GM19239 (cell line): ENCODE measurements at regions not wholly inside any gene's neighbourhood (a gene's known extent, or its start where the extent isn't known, plus 50 kb on each side); places are given as distances from the start of the nearest gene placed in this dataset.
"Not testable (repeated sequence)": the region's sequence is repeated elsewhere in the genome, so short reads cannot be mapped to it uniquely, and the experiment has no call there.

Experiments used
- DNase-seq: peaks from one replicate; pipeline ENCODE4 v3.0.0; 2011; ENCODE audit warnings: low spot score; ENCODE audit not compliant: insufficient read length
- FAIRE-seq: peaks from 2 replicates; lab custom pipeline; 2011; peaks lifted over from hg19 to GRCh38; lab: Jason Lieb, UNC

DNA sequence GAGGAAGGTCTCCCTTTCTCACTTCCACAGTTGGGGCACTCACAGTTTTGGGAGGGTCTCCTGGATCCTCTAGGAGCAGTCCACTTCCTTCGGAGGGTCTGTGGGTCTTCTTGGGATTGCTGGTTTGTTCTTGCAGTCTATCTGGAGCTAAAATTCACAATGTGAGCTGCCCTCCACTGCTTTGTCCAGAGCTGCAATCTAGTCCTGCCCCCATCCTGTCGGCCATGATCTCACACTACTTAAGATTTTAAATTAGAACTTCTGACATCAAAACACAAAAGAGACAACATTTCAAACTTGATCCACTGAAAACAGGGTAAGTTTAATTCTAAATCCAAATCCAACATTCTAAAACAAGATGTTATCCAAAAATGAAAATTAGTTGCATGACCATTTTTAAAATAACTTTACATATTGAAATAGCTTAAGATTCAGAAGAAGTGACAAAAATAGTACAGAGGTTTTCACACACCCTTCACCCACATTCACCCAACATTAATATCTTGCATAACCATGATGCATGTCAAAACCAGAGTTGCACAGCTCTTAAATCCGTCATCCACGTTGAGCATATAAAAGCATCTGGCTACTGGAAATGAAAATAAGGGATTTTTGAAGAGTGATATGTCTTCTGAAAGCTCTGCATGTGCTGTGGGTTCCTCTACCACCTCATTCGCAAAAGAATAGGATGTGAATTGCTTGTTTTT, 113.7 kb upstream of the EPB41L4A start:
- DNase-seq (no peak), FAIRE-seq (no peak)

DNA sequence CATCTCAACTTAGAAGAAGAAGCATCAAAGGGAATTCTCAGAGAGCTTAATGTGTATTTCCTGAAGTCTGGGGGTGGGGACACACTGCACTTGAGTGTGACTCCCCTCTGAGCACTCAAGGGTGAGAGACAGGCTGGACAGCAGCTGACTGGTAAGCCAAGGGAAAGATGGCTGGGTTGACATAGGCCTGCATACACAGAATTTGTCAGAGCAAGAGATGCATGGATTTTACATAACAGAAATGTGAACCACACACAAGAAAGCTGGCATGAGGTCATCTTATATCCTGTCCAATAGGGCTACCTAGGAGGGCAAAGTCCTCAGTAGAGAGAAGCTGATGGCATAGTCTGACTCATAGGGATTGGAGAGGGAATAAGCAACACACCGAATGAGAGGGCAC, 114.3 kb upstream of the EPB41L4A start:
- FAIRE-seq: no peak

DNA sequence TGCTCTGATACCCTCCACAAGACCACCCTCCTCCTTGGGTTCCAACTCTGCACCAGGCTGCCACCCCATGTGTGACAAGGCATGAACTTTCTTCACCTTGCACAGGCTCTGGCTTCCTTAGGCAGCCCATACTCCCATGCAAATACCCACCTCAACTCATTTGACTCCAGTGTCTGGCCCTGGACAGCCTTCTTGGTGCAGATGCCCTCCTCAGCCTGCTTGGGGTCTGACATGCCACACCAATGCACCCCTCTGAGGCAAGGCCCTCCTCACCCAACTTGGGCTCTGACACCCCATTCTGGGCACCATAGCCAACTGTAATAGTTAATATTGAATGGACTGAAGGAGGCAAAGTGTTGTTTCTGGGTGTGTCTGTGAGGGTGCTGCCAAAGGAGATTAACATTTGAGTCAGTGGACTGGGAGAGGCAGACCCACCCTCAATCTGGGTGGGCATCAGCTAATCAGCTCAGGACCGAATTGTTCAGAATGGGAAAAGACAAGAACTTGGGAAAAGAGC, 115.0 kb upstream of the EPB41L4A start:
- DNase-seq (no peak), FAIRE-seq (no peak)

More for the DNA sequence above, 114.3 kb upstream of the EPB41L4A start:
- no peak for DNase-seq

DNA sequence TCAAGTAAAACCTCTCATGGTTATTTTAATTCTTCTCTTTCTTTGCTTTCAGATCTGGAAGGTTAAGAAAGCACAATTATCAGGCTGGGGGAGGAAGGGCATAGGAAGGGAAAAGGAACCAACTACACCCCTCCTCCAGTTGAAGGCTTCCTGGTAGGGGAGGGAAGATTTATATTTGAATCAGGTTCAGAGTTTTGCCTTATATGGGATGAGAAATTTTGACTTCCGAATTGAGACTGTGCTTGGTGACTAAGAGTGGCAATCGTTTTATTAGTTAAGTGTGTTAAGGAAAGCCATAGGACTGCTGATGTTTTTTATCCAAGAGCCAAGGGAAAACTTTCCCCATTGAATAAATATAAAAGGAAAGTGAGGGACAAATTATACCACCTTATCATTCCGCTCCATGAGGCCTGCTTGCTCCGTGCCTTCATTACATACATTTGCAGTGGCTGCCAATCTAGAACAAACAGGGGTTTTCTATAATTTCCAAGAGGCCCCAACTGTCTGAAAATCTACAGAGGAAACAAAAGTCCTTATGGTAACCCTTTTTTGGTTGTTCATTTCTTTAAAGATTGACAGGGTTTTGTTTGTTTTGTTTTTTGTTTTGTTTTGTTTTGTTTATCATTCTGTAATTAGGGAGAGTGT, 115.7 kb upstream of the EPB41L4A start:
- no peak for FAIRE-seq
- no peak for DNase-seq

DNA sequence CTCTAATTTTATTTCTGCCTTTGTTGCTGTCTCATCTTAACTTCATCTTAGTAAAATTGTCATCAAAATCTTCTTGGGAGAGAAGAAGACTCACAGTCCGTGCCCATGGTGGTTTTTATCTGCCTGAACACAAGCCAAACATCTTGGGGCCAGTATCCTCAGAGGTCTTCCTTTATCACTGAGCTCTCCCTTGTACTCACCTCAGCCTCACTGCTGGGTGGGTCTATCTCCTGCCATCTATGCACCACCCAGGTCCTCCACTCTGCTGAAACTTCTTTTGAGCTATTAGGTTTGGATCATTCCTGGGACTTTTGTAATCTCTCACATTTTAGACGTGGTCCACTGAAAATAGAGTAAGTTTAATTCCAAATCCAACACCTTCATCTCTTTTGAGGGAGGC, 116.3 kb upstream of the EPB41L4A start:
- no peak for FAIRE-seq
- no peak for DNase-seq

DNA sequence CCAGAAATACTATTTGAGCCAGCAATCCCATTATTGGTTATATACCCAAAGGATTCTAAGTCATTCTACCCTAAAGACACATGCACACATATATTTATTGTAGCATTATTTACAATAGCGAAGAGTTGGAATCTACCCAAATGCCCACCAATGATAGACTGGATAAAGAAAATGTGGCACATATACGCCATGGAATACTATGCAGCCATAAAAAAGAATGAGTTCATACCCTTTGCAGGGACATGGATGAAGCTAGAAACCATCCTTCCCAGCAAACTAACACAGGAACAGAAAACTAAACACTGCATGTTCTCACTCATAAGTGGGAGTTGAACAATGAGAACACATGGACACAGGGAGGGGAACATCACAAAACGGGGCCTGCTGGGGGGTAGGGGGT, 125.5 kb upstream of the EPB41L4A start:
- not testable (repeated sequence) for FAIRE-seq, DNase-seq

DNA sequence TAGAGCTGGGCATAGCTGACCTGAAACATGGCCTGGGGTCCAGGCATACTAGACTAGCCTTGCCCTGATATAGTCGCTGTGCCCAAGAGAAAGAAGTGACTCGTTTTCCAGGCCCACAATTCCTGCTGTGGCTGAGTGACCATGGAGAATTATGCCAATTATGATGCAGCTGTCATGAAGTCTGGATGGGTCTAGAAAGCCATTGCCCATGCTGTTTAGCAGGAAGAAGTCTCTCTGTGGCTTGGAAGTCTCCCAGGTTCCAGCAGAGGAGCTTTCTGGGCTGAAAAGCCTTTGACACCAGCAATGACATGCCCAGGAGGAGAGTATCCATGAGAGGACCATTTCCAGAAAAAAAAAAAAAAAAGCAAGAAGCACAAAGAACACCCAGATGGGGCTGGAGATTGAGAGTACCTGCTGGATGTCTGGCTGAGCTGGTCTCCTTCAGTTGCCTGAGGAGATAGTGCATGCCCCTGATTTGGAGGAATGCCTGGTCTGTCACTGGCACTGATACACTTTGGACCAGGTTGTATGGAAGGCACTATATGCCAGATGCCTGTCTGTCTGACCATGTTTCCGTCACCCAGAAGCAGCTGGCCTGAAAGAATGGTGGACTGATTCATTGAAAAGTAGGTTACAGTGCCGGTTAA, 128.0 kb upstream of the EPB41L4A start:
- DNase-seq (no peak), FAIRE-seq (no peak)

DNA sequence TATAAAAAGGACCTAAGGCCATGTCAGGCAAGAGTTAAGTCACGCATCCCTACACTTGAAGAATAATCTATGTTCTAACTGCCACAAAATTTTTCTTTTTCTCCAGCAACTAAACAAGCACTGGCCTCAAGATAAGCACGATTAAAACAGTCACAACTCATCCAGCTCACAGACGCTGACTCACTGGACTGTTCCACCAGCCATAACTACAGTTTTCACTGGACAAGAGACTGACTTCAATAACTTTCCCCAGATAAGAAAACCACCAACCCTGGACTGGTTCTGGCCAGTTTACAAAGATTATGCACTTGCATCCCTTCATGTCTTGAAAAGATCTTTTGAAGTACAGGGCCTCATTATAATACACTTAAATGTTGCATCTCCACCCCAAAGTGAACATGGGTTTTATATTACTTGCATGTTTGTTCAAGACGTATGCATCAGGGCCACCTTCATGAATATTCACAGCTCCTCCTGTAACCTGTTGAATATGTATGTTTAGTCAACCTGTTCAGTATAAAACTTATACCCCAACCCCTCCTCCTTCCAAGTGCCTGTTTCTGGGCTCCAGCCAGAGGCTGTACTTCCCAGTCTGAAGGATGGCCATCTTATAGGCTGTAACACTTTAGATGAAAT, 129.3 kb upstream of the EPB41L4A start:
- no peak for DNase-seq
- FAIRE-seq: peak; percentile 18

DNA sequence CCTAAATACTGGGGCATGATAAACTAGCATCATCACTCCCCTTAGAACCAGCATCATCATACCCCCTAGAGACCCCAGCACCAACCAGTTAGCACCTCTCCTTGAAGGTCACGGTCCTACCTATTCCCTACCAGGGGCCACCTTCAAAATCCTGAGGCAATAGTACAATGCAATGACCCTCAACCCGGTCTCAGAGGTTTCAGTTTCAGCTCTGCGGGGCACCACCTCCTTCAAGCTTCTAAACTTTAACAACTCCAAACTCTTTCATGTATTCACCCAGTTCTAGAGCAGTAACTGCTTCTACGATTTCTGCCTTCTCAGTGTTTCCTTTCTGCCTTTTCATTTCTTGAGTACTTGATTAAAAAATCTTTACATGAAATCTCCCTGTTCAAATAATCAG, 130.1 kb upstream of the EPB41L4A start:
- no peak for DNase-seq
- FAIRE-seq: peak; percentile 73

DNA sequence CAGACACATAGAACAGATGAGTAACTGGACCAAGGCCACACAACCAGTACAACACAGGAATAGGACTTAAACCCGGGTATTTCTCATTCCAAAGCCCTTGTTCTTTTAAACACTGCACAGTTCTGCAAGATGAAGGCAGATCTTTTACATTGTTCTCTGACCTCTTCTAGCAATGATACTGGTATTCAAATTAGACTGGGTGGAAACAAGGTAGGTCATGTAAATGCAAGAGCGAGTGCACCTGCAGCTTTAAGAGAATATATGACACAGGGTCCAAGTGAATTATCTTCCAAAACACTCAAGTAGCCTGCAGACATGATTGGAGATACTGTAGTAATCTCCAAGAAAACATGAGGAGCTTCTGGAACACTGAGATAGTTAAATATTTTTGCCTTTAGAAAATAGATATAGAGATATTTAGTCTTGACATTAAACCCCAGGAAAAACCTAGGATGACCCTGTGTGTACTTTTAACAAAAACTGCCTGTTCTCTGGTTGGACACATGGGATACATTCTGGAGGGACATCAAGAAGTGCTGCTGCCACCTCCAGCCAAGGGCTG, 130.6 kb upstream of the EPB41L4A start:
- no peak for FAIRE-seq
- no peak for DNase-seq

DNA sequence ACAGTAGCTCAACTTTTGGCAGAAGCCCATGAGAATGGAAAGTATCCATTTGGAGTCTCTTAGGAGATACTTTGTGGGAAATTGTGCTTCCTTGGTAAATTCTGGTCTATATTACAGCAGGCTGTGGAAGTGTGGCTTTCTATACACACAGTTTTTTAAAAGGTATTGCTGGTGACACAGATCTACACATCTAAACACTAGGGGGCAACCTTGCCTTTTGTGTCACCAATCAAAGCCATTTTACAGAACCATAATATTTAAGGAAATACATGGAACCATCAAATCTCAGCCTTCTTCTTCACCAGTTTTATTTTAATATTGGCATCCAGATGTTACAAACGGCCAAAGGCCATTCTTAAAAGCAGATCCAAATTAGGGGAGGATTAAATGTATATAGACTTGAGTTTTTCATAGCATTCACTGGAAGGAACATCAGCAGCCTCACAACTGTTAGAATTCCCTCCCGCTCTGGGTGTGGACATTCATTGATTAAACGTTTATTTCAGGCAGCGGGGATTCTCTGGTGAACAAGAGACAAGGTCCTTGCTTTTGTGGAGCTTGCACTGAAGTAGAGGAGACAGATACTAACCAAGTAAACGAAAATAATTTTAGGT, 132.4 kb upstream of the EPB41L4A start:
- DNase-seq (peak; percentile 25), FAIRE-seq (no peak)

DNA sequence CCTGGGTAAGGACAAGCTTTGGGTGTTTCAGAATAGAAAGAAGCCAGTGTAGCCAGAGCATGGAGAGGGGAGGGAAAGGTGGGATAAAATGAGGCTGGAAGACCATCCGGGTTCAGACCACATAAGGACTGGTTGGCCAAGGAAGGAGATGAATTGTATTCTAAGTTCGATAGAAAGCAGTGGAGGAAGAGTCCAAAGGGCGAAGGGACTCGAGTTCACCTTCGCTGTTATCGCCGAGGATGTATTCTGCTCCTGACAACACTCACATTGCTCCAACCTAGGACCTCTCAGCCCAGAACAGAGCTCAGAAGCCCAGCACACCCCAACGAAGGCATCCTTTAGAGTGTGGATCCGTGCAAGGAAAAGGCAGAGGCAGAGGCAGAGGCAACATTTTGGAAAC, 133.1 kb upstream of the EPB41L4A start:
- FAIRE-seq: no peak

DNA sequence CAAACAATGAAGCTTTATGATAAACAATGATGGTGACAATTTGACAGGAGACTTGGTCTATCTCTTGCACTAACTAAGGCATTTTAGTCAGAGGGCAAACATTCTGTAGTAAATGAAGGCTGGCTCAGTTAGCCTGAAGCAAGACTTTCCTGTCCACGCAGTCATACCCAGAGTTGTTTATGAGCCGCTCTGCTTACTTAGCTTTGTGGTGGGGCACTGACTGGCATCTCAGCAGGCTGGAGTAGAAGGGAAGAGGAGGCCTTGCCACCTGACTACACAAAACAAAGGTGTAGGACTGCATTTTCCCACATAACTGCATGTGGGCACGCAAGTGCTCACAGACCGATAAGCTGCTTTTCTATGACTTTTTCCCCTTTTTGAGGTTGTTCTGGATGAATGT, 133.7 kb upstream of the EPB41L4A start:
- no peak for DNase-seq
- FAIRE-seq: no peak

More for the DNA sequence above, 133.1 kb upstream of the EPB41L4A start:
- no peak for DNase-seq

DNA sequence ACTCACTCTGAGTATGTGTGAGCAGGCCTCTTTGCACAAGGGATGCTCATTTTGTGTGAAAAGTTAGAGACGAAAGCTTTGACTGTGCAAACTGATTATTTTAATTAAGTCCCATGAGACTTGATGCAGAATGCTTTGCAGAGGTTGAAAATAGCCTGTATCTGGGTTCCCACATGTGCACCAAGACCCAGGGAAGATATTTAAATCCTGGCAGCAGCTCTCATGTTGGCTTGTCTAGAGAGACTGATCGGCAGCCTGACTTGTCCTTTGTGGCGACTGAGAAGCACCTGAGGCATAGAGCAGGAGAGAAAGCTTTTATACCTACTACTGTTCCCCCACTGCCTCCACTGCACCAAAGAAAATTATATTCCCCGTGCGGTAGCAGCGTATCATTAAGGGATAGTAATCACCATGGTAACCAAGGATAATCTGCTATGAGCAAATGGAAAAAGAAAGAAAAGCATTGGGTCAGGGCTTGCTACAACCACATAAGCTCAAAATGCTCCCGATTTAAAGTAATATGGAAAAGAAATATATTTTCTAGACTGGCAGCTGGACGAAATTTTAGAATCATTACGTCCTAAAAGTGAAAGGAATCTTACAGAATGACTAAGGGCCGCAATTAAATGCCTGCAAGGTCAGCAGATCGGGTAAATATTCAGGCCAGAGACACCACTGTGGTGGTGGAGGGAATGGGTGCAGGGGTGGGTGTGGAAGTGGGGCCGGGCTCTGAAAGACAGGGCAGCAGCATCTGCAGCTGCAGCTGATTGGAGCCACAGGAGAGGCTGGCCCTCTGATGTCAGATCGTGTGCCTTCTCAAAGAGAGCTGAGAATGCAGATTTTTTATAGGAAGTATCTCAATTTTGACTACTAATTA, 135.3 kb upstream of the EPB41L4A start:
- DNase-seq (no peak), FAIRE-seq (no peak)

DNA sequence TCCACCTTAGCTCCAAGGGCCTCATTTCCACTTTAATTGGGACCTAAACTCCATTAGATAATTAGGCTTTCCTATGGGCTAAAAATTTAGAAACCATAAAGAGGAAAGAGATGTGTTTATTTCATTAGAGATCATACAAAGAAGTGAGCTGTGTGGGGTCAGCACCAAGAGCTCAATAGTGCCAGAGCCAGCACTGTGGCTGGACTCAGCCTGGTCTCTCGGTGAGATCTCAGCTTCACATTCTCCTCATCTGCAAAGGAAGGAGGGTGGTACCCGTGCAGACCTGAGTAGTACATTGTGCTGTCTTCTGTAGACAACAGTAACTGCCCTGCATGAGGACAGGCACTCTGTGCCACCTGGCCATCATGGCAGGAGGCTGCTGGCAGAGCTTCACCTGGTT, 136.1 kb upstream of the EPB41L4A start:
- FAIRE-seq: no peak

DNA sequence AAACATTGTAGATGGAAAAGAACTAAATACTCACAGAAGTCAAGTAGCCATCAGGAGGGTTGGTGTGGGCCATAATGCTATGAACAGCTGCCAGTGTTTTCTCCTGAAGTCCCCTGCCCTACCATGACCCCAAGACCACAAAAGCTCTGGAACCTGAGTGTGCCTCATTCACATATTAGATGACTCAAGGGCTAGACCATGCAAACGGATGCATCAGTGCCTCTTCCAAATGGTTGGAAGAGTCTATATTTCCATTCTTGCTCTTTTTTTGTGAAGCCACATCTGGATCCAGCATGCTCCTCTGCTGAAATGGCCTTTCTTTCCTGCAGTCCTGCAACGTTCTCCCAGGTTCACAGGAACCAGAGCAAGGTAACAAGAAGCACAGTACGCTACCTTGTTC, 136.6 kb upstream of the EPB41L4A start:
- no peak for DNase-seq
- FAIRE-seq: no peak

More for the DNA sequence above, 136.1 kb upstream of the EPB41L4A start:
- no peak for DNase-seq

DNA sequence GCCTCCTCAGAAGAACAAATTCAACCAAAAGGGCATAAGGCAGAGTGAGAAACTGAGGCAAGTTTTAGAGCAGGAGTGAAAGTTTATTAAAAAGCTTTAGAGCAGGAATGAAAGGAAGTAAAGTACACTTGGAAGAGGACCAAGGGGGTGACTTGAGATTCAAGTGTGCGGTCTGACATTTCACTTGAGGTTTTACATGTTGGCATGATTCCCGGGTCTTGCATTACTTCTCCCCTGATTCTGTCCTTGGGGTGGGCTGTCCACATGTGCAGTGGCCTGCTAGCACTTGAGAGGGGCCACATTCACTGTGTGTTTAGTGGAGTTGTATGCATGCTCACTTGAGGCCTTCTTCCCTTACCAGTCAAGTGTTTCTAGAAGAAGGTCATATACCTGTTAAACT, 140.4 kb upstream of the EPB41L4A start:
- not testable (repeated sequence) for FAIRE-seq, DNase-seq

DNA sequence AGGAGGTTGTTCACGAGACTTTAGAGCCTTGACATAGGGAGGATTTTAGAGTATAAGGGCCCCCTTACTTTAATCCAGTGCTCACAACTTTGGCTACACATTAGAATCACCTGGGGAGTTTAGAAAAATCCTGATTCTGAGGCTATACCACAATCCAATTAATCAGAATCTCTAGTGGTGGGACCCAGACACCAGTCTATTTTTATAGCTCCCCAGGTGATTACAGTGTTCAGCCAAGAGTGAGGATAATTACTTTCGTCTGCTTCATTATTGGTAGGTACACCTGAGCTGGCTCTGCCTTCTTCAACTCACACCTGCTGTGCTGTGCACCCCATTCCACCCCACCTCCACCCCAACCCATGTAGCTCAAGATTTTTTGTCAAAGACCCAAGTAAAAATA, 141.3 kb upstream of the EPB41L4A start:
- DNase-seq: no peak
- FAIRE-seq: no peak

DNA sequence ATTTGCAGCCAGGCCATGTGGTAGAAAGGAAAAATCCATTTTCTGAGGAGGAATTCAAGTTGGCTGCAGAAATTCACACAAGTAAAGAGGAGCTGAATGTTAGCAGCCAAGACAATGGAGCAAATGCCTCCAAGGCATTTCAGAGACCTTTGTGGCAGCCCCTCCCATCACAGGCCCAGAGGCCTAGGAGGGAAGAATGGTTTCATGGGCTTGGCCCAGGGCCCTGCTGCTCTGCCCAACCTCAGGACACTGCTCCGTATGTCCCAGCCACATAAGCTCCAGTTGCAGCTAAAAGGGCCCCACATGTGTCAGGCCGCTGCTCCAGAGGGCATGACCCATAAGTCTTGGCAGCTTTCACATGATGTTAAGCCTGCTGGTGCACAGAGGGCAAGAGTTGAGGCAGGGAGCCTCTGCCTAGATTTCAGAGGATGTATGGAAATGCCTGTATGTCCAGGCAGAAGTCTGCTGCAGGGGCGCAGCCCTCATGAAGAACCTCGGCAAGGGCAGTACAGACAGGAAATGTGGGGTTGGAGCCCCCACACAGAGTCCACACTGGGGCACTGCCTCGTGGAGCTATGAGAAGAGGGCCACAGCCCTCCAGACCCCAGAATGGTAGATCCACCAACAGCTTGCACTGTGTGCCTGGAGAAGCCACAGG, 144.2 kb upstream of the EPB41L4A start:
- DNase-seq (no peak), FAIRE-seq (no peak)
